Heart right ventricle (tissue), 16 donors: ENCODE measurements at regions not wholly inside any gene's neighbourhood (a gene's known extent, or its start where the extent isn't known, plus 50 kb on each side); places are given as distances from the start of the nearest gene placed in this dataset.

Experiments
- ATAC-seq, 8 donors: fragments of 200-7000 bp; cut with Tn5 transposase; one replicate each; pipeline ENCODE4 v1.9.1; 2020; ENCODE audit warnings: mild to moderate bottlenecking in 8 of 8, moderate library complexity in 8 of 8, moderate number of reproducible peaks in 1 of 8
- DNase-seq, 2 donors: peaks; one replicate each; pipeline ENCODE4 v3.0.0-alpha.2; 2020
- H3K27ac ChIP-seq, 10 donors: fragments of 200-600 bp; sonication (generic) in 2 of 10; one replicate each; pipeline versions ENCODE4 v1.5.0 to v1.8.0; 2020 to 2022; ENCODE audit warnings: mild to moderate bottlenecking in 3 of 10
- H3K27me3 ChIP-seq, 7 donors: fragments of 200-600 bp; one replicate each; pipeline ENCODE4 v1.8.0; 2021 to 2022; ENCODE audit warnings: mild to moderate bottlenecking in 2 of 7
- H3K36me3 ChIP-seq, 9 donors: fragments of 200-600 bp; sonication (generic) in 1 of 9; one replicate each; pipeline versions ENCODE4 v1.5.0 to v1.8.0; 2020 to 2022; ENCODE audit warnings: mild to moderate bottlenecking in 2 of 9
- H3K4me1 ChIP-seq, 9 donors: fragments of 200-600 bp; sonication (generic) in 1 of 9; one replicate each; pipeline versions ENCODE4 v1.5.0 to v1.8.0; 2020 to 2022; ENCODE audit warnings: mild to moderate bottlenecking in 4 of 9
- H3K4me3 ChIP-seq, 10 donors: fragments of 200-600 bp; sonication (generic) in 2 of 10; one replicate each; pipeline versions ENCODE4 v1.5.0 to v1.8.0; 2020 to 2022; ENCODE audit warnings: mild to moderate bottlenecking in 7 of 10, moderate library complexity in 2 of 10
- H3K9me3 ChIP-seq, 11 donors: fragments of 200-600 bp in 10 of 11; sonication (generic) in 2 of 11; one replicate each; pipeline versions ENCODE4 v1.5.0 to v1.8.0; 2013 to 2022; ENCODE audit warnings: mild to moderate bottlenecking in 2 of 11, control low read depth in 1 of 11, moderate library complexity in 1 of 11
- WGBS, 2 donors: extraction: QIAGEN DNeasy Blood & Tissue Kit; methylation state at CpG; one replicate each; pipeline ENCODE4 v1.1.7; 2013; ENCODE audit warnings: inconsistent platforms in 1 of 2; 5-methylcytosine and 5-hydroxymethylcytosine counted together
- intact Hi-C, 10 donors: fragments of 100-400 bp; cut with DNase I; formaldehyde crosslinking; loops; one replicate each; pipeline versions ENCODE4 v1.11.1 to v1.14.2; 2022
- TF ChIP-seq, protein P1 (sequence below), 9 donors: fragments of 200-600 bp; sonication (generic) in 2 of 9; IDR thresholded peaks; one replicate each; pipeline versions ENCODE4 v1.5.0 to v1.8.0; 2021 to 2022; ENCODE audit warnings: antibody characterized with exemption in 9 of 9, mild to moderate bottlenecking in 5 of 9, moderate library complexity in 1 of 9
- donor health status: Arrhythmogenic right ventricular cardiomyopathy.
- donor health status: ischemic (EF 13 %, LVEDD 7.1; RV severe dilation, severe dysfunction).
- donor health status: healthy with polysubstance abuse.
- donor health status: DM: no; HTN: yes; CAD: no.
- donor health status: DM: no; HTN: no; CAD: no.
- donor health status: ischemic (EF 25% LVEDD 6.9; RV normal size, moderate dysfunction).
- donor health status: ischemic (EF 25% LVEDD 5.7; RV mildly dilated, moderate dysfunction).
- donor health status: healthy.
- donor health status: DM: yes; HTN: yes; CAD: no.
- donor health status: Ischemic cardiomyopathy.
- donor health status: ischemic (EF 35%, LVEDD 5.7; RV mildly dilated, moderate dysfunction).
- donor health status: nonischemic (EF 11% LVEDD 7.7; RV severe dilation, severe dysfunction).
- donor health status: DM: yes; HTN: yes; CAD: no.
- donor health status: PGD.
- donor health status: ischemic (EF 29% LVEDD 5.4; RV normal size, mild dysfunction).
- donor health status: nonischemic (EF 23%, LVEDD 6.1; RV moderate dilation, normal function).

- intact Hi-C loops, result no loop called here
- 74 to 79% methylated on average over 5 of the region's 5 CpGs for WGBS, 2 donors
- no peak overlapping the region for H3K27ac ChIP-seq
- H3K4me1 ChIP-seq, result no peaks in the 10 kb centered on the region
- H3K9me3 ChIP-seq, result no peaks in the 10 kb centered on the region
- no peak overlapping the region for H3K4me3 ChIP-seq
- TF ChIP-seq, protein P1, sequence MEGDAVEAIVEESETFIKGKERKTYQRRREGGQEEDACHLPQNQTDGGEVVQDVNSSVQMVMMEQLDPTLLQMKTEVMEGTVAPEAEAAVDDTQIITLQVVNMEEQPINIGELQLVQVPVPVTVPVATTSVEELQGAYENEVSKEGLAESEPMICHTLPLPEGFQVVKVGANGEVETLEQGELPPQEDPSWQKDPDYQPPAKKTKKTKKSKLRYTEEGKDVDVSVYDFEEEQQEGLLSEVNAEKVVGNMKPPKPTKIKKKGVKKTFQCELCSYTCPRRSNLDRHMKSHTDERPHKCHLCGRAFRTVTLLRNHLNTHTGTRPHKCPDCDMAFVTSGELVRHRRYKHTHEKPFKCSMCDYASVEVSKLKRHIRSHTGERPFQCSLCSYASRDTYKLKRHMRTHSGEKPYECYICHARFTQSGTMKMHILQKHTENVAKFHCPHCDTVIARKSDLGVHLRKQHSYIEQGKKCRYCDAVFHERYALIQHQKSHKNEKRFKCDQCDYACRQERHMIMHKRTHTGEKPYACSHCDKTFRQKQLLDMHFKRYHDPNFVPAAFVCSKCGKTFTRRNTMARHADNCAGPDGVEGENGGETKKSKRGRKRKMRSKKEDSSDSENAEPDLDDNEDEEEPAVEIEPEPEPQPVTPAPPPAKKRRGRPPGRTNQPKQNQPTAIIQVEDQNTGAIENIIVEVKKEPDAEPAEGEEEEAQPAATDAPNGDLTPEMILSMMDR (IDR thresholded peaks at IDR 0.05), result no peak
- DNase-seq (no peak), ATAC-seq (no peak)
- H3K36me3 ChIP-seq, result no peaks in the 10 kb centered on the region
- peaks cover 0 to 7% (median 0%) of the 10 kb centered on the region in 7 donors for H3K27me3 ChIP-seq
Measured at GRCh38 chr16:5875416-5875815, 777.8 kb upstream of the EEF2KMT start.

DNA sequence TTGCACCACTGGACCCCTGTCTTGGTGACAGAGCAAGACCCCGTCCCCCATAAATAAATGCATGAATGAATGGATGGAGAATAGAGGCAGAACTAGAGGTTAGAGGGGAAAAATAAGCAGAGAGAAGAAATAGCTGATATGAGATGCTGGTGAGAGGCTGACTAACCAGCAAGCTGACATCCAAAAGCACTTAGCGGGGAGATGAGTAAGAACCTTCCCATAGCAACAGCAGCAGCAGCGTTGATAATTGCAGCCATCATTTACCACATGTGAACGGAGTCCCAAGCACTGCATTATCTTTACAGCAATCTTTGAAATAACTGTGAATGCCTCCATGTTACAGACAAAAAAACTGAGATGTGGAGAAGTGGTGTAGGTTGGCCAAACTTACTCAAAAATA is 777.3 kb upstream of the EEF2KMT start:
- no peaks in the 10 kb centered on the region for H3K4me1 ChIP-seq
- H3K4me3 ChIP-seq, result no peak overlapping the region
- no peak overlapping the region for H3K27ac ChIP-seq
- H3K27me3 ChIP-seq, result peaks cover 0 to 12% (median 0%) of the 10 kb centered on the region in 7 donors
- WGBS, 2 donors, result 79 to 85% methylated on average over 4 of the region's 4 CpGs
- H3K36me3 ChIP-seq, result no peaks in the 10 kb centered on the region
- ATAC-seq (no peak), DNase-seq (no peak)
- no peaks in the 10 kb centered on the region for H3K9me3 ChIP-seq
- TF ChIP-seq, protein P1 (IDR thresholded peaks at IDR 0.05), result no peak
- intact Hi-C loops, result no loop called here

DNA sequence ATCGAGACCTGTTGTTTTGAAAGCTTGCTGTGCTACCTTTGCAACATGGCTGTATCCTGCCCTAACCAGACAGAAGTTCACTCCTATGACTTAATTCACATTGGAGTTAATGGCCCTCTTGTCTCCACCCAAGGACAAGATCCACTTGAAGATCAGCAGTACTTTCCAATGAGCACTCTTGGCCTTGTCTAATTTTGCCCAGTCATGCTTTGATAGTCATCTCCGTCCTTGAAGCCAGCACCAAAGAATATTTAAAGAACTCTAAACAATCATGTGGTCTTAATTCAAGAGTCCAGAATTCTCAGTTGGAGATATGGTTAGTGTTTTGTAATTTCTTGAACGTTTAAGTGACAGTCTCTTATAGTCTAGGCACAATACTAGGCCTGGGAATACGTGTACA is 775.6 kb upstream of the EEF2KMT start:
- ATAC-seq, result no peak
- peaks cover 0 to 15% (median 0%) of the 10 kb centered on the region in 7 donors for H3K27me3 ChIP-seq
- no peaks in the 10 kb centered on the region for H3K9me3 ChIP-seq
- no peak overlapping the region for H3K27ac ChIP-seq
- TF ChIP-seq, protein P1 (IDR thresholded peaks at IDR 0.05), result no peak
- no peaks in the 10 kb centered on the region for H3K4me1 ChIP-seq
- no peaks in the 10 kb centered on the region for H3K36me3 ChIP-seq
- no peak for DNase-seq
- WGBS, 2 donors, result 48 to 60% methylated on average over 4 of the region's 4 CpGs
- no peak overlapping the region for H3K4me3 ChIP-seq
- intact Hi-C loops, result no loop called here

GRCh38 chr16:5870886-5871691 is 773.5 kb upstream of the EEF2KMT start:
- H3K9me3 ChIP-seq, result no peaks in the 10 kb centered on the region
- peaks cover 0 to 15% (median 0%) of the 10 kb centered on the region in 7 donors for H3K27me3 ChIP-seq
- ATAC-seq (no peak), DNase-seq (no peak)
- H3K27ac ChIP-seq, result no peak overlapping the region
- H3K36me3 ChIP-seq, result no peaks in the 10 kb centered on the region
- no peak overlapping the region for H3K4me3 ChIP-seq
- 24% methylated on average over 11 of the region's 11 CpGs for WGBS, 2 donors
- intact Hi-C loops, result no loop called here
- TF ChIP-seq, protein P1 (IDR thresholded peaks at IDR 0.05), result no peak
- no peaks in the 10 kb centered on the region for H3K4me1 ChIP-seq
